H1 (cell line): ENCODE measurements at regions not wholly inside any gene's neighbourhood (a gene's known extent, or its start where the extent isn't known, plus 50 kb on each side); places are given as distances from the start of the nearest gene placed in this dataset.

Source experiments
- CTCF ChIA-PET: fragments of 300-600 bp; sonication (Branson Sonifier 250); formaldehyde crosslinking; loops from one replicate; lab custom pipeline; 2021; ENCODE audit not compliant: partially characterized antibody; lab: Charles Lee
- POLR2A ChIA-PET: fragments of 300-600 bp; sonication (Branson Sonifier 250); formaldehyde crosslinking; loops from one replicate; lab custom pipeline; 2021; ENCODE audit warnings: inconsistent platforms; ENCODE audit not compliant: partially characterized antibody; lab: Charles Lee
- DNase-seq, 2 experiments: peaks; one replicate each; pipeline versions ENCODE4 v3.0.0 to v3.0.0-alpha.2; 2010 to 2022; ENCODE audit warnings: low spot score in 2 of 2, low read depth in 1 of 2, mixed read lengths in 1 of 2
- FAIRE-seq: peaks from 2 replicates; lab custom pipeline; 2011; peaks lifted over from hg19 to GRCh38; lab: Jason Lieb, UNC
- H2AFZ ChIP-seq: 2 replicates; pipeline ENCODE4 v1.8.1; 2012; ENCODE audit warnings: low read length, inconsistent platforms
- H2AK5ac ChIP-seq: 2 replicates; pipeline ENCODE4 v1.6.1; 2013; ENCODE audit warnings: low read depth, low read length
- H2BK120ac ChIP-seq: replicated peaks from 2 replicates; pipeline ENCODE3; 2013; ENCODE audit warnings: low read depth, low read length, inconsistent platforms
- H2BK12ac ChIP-seq: 2 replicates; pipeline ENCODE4 v1.6.1; 2013; ENCODE audit warnings: low read depth, low read length
- H2BK15ac ChIP-seq: 2 replicates; pipeline ENCODE4 v1.6.1; 2013; ENCODE audit warnings: low read length
- H2BK20ac ChIP-seq: 2 replicates; pipeline ENCODE4 v1.6.1; 2013; ENCODE audit warnings: low read length
- H2BK5ac ChIP-seq: 2 replicates; pipeline ENCODE4 v1.6.1; 2013; ENCODE audit warnings: low read depth, low read length
- H3K14ac ChIP-seq: 2 replicates; pipeline ENCODE4 v1.6.1; 2013; ENCODE audit warnings: inconsistent platforms; ENCODE audit not compliant: insufficient read length
- H3K18ac ChIP-seq: 2 replicates; pipeline ENCODE4 v1.6.1; 2013; ENCODE audit warnings: low read length; ENCODE audit errors: extremely low read depth
- H3K23ac ChIP-seq: 2 replicates; pipeline ENCODE4 v1.6.1; 2013; ENCODE audit warnings: inconsistent platforms; ENCODE audit not compliant: insufficient read length
- H3K23me2 ChIP-seq: 2 replicates; pipeline ENCODE4 v1.6.1; 2013; ENCODE audit warnings: low read depth, low read length
- H3K27ac ChIP-seq: 2 replicates; pipeline ENCODE4 v1.6.1; 2011; ENCODE audit warnings: low read depth, low read length, inconsistent platforms
- H3K27me3 ChIP-seq, 4 experiments: replicated peaks in 1 of 4; 1 replicate in 1 of 4; 2 replicates in 3 of 4; pipeline versions ENCODE4 v1.6.1 to v1.8.1; 2011 to 2013; ENCODE audit warnings: low read length in 3 of 4, mild to moderate bottlenecking in 3 of 4, inconsistent platforms in 2 of 4, mixed read lengths in 2 of 4, moderate library complexity in 1 of 4; ENCODE audit not compliant: control insufficient read depth in 3 of 4, insufficient read depth in 3 of 4; ENCODE audit errors: extremely low read depth in 1 of 4
- H3K36me3 ChIP-seq, 4 experiments: 2 replicates each; pipeline versions ENCODE4 v1.6.1 to v1.8.1; 2011 to 2013; ENCODE audit warnings: mild to moderate bottlenecking in 4 of 4, low read length in 3 of 4, moderate library complexity in 2 of 4, control low read depth in 1 of 4, inconsistent platforms in 1 of 4; ENCODE audit not compliant: insufficient read depth in 4 of 4, control insufficient read depth in 2 of 4
- H3K4ac ChIP-seq: replicated peaks from 2 replicates; pipeline ENCODE3; 2013; ENCODE audit warnings: low read length, low read depth, mixed read lengths, inconsistent platforms; ENCODE audit not compliant: insufficient read length
- H3K4me1 ChIP-seq, 4 experiments: replicated peaks in 1 of 4; 1 replicate in 1 of 4; 2 replicates in 3 of 4; pipeline versions ENCODE4 v1.6.1 to v1.8.1; 2011 to 2013; ENCODE audit warnings: low read length in 3 of 4, inconsistent platforms in 2 of 4, mixed read lengths in 1 of 4; ENCODE audit not compliant: insufficient read depth in 4 of 4, control insufficient read depth in 3 of 4
- H3K4me2 ChIP-seq, 2 experiments: 2 replicates each; pipeline versions ENCODE4 v1.6.1 to v1.8.1; 2011 to 2013; ENCODE audit warnings: low read depth in 2 of 2, low read length in 2 of 2, control low read depth in 1 of 2, inconsistent platforms in 1 of 2, mild to moderate bottlenecking in 1 of 2; ENCODE audit not compliant: insufficient read depth in 1 of 2
- H3K4me3 ChIP-seq, 4 experiments: fragments of 200-600, 300-600 bp in 1 of 4; sonication (generic), shearing (Covaris generic), sonication (Bioruptor Twin) in 1 of 4; 2 replicates each; pipeline versions ENCODE4 v1.5.1 to v1.8.1; 2011 to 2016; ENCODE audit warnings: low read length in 4 of 4, low read depth in 3 of 4, control low read depth in 2 of 4, inconsistent platforms in 2 of 4, mild to moderate bottlenecking in 2 of 4, mixed read lengths in 1 of 4, moderate library complexity in 1 of 4; ENCODE audit not compliant: insufficient read depth in 2 of 4; ENCODE audit errors: extremely low read depth in 1 of 4
- H3K56ac ChIP-seq: replicated peaks from 2 replicates; pipeline ENCODE3; 2013; ENCODE audit warnings: low read depth, mild to moderate bottlenecking, mixed read lengths, low read length, inconsistent platforms; ENCODE audit not compliant: insufficient read length
- H3K79me1 ChIP-seq: 2 replicates; pipeline ENCODE4 v1.6.1; 2013; ENCODE audit warnings: low read depth, low read length, control low read depth
- H3K79me2 ChIP-seq, 2 experiments: 2 replicates each; pipeline versions ENCODE4 v1.6.1 to v1.8.1; 2012 to 2013; ENCODE audit warnings: low read length in 2 of 2, mild to moderate bottlenecking in 2 of 2, inconsistent platforms in 1 of 2; ENCODE audit not compliant: insufficient read depth in 2 of 2, control insufficient read depth in 1 of 2
- H3K9ac ChIP-seq, 4 experiments: replicated peaks in 1 of 4; 1 replicate in 1 of 4; 2 replicates in 3 of 4; pipeline versions ENCODE4 v1.6.1 to v1.8.1; 2011 to 2013; ENCODE audit warnings: low read depth in 3 of 4, low read length in 3 of 4, control low read depth in 2 of 4, mild to moderate bottlenecking in 2 of 4, moderate library complexity in 2 of 4, inconsistent platforms in 1 of 4; ENCODE audit errors: extremely low read depth in 1 of 4
- H3K9me3 ChIP-seq, 2 experiments: 2 replicates each; pipeline versions ENCODE4 v1.6.1 to v1.8.1; 2012 to 2013; ENCODE audit warnings: mild to moderate bottlenecking in 2 of 2, moderate library complexity in 2 of 2, control low read depth in 1 of 2, inconsistent platforms in 1 of 2, low read depth in 1 of 2, low read length in 1 of 2, mixed read lengths in 1 of 2; ENCODE audit not compliant: insufficient read depth in 2 of 2
- H4K20me1 ChIP-seq, 2 experiments: replicated peaks in 1 of 2; 2 replicates each; pipeline versions ENCODE3 to v1.8.1; 2011 to 2013; ENCODE audit warnings: inconsistent platforms in 2 of 2, low read length in 2 of 2, mild to moderate bottlenecking in 1 of 2; ENCODE audit not compliant: insufficient read depth in 2 of 2, control insufficient read depth in 1 of 2
- H4K5ac ChIP-seq: 2 replicates; pipeline ENCODE4 v1.6.1; 2013; ENCODE audit warnings: low read length, low read depth, mixed read lengths, inconsistent platforms; ENCODE audit not compliant: insufficient read length
- H4K8ac ChIP-seq: 2 replicates; pipeline ENCODE4 v1.8.0; 2013; ENCODE audit warnings: mild to moderate bottlenecking, moderate library complexity, low read length, inconsistent platforms; ENCODE audit not compliant: insufficient read depth; ENCODE audit errors: extremely low read depth
- H4K91ac ChIP-seq: replicated peaks from 2 replicates; pipeline ENCODE3; 2013; ENCODE audit warnings: low read length, mixed read lengths, inconsistent platforms; ENCODE audit not compliant: insufficient read length
- SAP30 ChIP-seq: fragments of 300-600 bp; sonication (generic); IDR thresholded peaks from 2 replicates; pipeline ENCODE4 v1.7.1; 2012; ENCODE audit warnings: low read length, moderate library complexity, mild to moderate bottlenecking, inconsistent platforms; ENCODE audit not compliant: insufficient read depth, insufficient replicate concordance
- SUZ12 ChIP-seq: fragments of 200-600 bp; sonication (generic); IDR thresholded peaks from 2 replicates; pipeline ENCODE4 v1.6.1; 2012; ENCODE audit warnings: mild to moderate bottlenecking, inconsistent platforms, low read length, moderate library complexity, mixed read lengths
- ZNF274 ChIP-seq: IDR thresholded peaks from 2 replicates; pipeline ENCODE4 v1.7.0; 2012; ENCODE audit warnings: low read length, borderline replicate concordance; ENCODE audit errors: extremely low read depth
- WGBS, 2 experiments: shearing (Covaris generic) in 1 of 2; methylation state at CpG; one replicate each; pipeline versions ENCODE4 v1.1.6 to v1.1.7; 2013 to 2015; ENCODE audit warnings: low lambda C conversion rate in 2 of 2, mixed read lengths in 2 of 2, inconsistent platforms in 1 of 2, low coverage in 1 of 2, missing lambda C conversion rate in 1 of 2; ENCODE audit not compliant: insufficient replicate concordance in 2 of 2, insufficient coverage in 1 of 2, insufficient read length in 1 of 2; ENCODE audit errors: extremely low coverage in 1 of 2, missing lambda C conversion rate in 1 of 2; 5-methylcytosine and 5-hydroxymethylcytosine counted together

GRCh38 chr6:164579035-164579434 lies 730.4 kb downstream of the C6orf118 start:
- H3K23ac ChIP-seq: no peak overlapping the region
- ChIA-PET CTCF (no interaction called here), POLR2A (no interaction called here)
- H4K20me1 ChIP-seq: no peaks in the 10 kb centered on the region
- H2AFZ ChIP-seq: no peak overlapping the region
- no peak overlapping the region for H2BK15ac ChIP-seq
- H2BK5ac ChIP-seq: no peak overlapping the region
- whole genome bisulfite sequencing, 2 experiments: 79% methylated on average over 3 of the region's 3 CpGs; no CpG with 5 or more reads in 1 of the 2 experiments
- H4K5ac ChIP-seq: no peak overlapping the region
- no peak overlapping the region for H3K27ac ChIP-seq
- no peaks in the 10 kb centered on the region for H3K79me1 ChIP-seq
- H3K18ac ChIP-seq: no peak overlapping the region
- H3K4me1 ChIP-seq: no peaks in the 10 kb centered on the region
- no peak overlapping the region for H3K4me3 ChIP-seq
- no peaks in the 10 kb centered on the region; a peak in 2 of 8 replicates for H3K36me3 ChIP-seq
- no peak overlapping the region for H4K91ac ChIP-seq
- H3K4me2 ChIP-seq: no peak overlapping the region
- TF ChIP-seq ZNF274: no peak
- no peak for TF ChIP-seq SAP30
- no peak for TF ChIP-seq SUZ12
- no peaks in the 10 kb centered on the region for H3K79me2 ChIP-seq
- H3K4ac ChIP-seq: no peak overlapping the region
- no peaks in the 10 kb centered on the region for H3K27me3 ChIP-seq
- H3K56ac ChIP-seq: no peak overlapping the region
- H2BK12ac ChIP-seq: no peak overlapping the region
- no peak overlapping the region for H3K9ac ChIP-seq
- FAIRE-seq: no peak
- H3K9me3 ChIP-seq: peaks cover 31% of the 10 kb centered on the region in 2 experiments
- H2AK5ac ChIP-seq: no peak overlapping the region
- H2BK120ac ChIP-seq: no peak overlapping the region
- no peak overlapping the region for H3K14ac ChIP-seq
- no peak for DNase-seq
- no peaks in the 10 kb centered on the region for H3K23me2 ChIP-seq
- no peak overlapping the region for H4K8ac ChIP-seq
- no peak overlapping the region for H2BK20ac ChIP-seq
